Epithelial cell of esophagus (primary cell): ENCODE measurements at regions not wholly inside any gene's neighbourhood (a gene's known extent, or its start where the extent isn't known, plus 50 kb on each side); places are given as distances from the start of the nearest gene placed in this dataset.
"Not testable (repeated sequence)": the region's sequence is repeated elsewhere in the genome, so short reads cannot be mapped to it uniquely, and the experiment has no call there.

Source experiments
- DNase-seq: peaks from one replicate; pipeline ENCODE4 v3.0.0; 2010; ENCODE audit warnings: low read depth
- H3K4me3 ChIP-seq: 2 replicates; pipeline ENCODE4 v1.5.1; 2011; ENCODE audit warnings: mild to moderate bottlenecking, low read length, control low read depth
- TF ChIP-seq, protein P1 (sequence below): IDR thresholded peaks from 2 replicates; pipeline ENCODE4 v1.5.1; 2011; ENCODE audit warnings: low read depth, mild to moderate bottlenecking, low read length, control low read depth, inconsistent platforms; ENCODE audit not compliant: insufficient read depth; ENCODE audit errors: missing control alignments

DNA sequence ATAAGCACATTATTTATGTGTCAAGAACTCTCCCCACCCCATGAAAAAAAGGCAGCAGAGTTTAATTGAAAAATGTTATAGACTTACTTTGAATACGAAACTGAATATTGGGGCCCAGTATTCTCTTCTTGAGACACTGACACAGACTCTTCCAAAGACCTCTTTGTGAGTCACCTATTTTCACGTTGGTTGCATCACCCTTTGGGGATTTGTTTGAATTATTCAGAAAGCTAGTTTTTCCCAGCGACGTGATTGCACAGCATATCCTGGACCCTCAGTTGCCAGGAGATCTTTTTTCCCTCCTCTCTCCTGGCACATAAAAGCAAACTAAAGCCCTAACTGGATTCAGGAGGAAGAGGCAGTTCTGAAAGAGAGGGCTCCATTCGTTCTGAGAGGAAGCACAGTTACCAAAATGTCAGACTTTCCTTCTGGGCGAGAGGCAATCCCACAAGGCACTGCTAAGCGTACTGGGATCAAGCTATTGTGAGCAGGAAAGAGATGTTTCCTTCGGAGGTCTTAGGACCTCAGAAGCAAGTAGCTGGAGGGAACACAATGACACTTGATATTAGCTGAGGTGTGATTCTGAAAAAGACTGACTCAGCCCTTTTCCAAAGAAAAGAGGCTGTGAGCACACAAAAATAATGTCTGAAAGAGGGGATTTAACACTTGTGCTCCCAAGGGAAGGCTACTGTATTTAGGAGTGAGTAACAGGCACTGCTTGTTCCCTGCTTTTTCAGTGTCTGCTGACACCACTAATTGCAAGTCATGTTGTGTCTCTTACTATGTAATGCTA, 65.8 kb upstream of the CADPS start:
- no peak overlapping the region for H3K4me3 ChIP-seq
- DNase-seq: peak; percentile 36
- TF ChIP-seq, protein P1, sequence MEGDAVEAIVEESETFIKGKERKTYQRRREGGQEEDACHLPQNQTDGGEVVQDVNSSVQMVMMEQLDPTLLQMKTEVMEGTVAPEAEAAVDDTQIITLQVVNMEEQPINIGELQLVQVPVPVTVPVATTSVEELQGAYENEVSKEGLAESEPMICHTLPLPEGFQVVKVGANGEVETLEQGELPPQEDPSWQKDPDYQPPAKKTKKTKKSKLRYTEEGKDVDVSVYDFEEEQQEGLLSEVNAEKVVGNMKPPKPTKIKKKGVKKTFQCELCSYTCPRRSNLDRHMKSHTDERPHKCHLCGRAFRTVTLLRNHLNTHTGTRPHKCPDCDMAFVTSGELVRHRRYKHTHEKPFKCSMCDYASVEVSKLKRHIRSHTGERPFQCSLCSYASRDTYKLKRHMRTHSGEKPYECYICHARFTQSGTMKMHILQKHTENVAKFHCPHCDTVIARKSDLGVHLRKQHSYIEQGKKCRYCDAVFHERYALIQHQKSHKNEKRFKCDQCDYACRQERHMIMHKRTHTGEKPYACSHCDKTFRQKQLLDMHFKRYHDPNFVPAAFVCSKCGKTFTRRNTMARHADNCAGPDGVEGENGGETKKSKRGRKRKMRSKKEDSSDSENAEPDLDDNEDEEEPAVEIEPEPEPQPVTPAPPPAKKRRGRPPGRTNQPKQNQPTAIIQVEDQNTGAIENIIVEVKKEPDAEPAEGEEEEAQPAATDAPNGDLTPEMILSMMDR: no peak

DNA sequence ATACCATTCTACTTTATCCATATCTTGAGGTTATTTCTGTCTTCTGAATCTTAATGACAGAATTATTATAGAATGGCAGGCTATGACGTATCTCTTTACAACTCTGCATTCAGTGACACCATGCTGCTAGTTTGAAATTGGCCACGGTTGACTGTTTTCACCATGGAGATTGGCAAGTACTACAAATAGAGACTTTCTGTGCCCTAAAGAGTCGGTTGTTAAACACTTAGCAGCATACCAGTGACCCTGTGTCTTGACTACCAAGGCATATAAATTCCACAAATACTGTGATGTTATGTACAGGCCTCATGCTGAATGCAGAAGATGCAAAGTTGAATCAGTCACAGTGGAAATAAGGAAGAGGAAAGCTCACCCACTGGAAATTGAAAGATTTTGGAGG, 67.0 kb upstream of the CADPS start:
- H3K4me3 ChIP-seq: no peak overlapping the region
- TF ChIP-seq, protein P1: no peak
- no peak for DNase-seq

DNA sequence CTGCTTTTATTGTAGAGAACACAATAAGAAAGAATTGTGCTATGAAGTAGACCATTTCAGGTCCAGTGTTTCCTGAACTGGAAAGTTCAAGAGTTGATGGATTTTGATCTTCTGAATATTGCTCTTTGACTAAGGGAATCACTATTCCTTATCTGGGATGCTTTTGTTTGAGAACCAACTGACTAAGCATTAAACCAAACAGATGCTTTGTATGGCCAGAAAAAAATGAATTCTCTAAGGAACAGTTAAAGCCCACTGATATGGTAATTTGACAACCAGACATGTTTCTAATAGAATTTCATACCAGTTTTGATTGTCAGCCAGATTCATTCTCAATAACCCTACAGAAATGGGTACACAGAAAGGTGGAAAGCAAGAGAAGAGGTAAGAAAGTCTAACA, 67.5 kb upstream of the CADPS start:
- no peak overlapping the region for H3K4me3 ChIP-seq
- DNase-seq: no peak
- TF ChIP-seq, protein P1: no peak

DNA sequence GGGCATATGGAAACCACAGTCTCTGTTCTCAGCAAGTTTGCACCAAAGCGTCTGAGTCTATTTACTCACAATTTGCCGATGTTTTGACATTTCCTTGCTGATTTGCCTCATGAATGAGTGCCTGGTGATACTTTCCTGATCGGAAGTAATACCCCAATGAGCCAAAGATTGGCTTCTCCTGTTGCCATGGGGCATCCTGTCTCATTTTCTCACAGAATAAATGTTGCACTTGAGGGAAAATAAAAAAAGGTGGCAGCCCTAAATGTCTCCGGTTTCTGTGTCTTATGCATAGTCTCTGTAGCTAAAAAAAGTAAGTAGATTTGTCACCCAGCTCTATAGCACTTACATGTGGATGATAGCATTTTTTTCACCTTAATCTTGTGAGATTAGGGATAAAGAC, 73.7 kb upstream of the CADPS start:
- no peak overlapping the region for H3K4me3 ChIP-seq
- DNase-seq: no peak
- TF ChIP-seq, protein P1: no peak

DNA sequence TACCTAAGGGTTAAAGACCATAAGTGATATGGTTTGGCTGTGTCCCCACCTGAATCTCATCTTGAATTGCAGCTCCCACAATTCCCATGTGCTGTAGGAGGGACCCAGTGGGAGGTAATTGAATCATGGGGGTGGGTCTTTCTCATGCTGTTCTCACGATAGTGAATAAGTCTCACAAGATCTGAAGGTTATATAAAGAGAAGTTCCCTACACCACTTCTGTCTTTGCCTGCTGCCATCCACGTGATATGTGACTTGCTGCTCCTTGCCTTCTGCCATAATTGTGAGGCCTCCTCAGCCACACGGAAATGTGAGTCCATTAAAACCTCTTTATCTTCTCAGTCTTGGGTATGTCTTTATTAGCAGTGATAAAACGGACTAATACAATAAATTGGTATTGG, 75.0 kb upstream of the CADPS start:
- H3K4me3 ChIP-seq: no peak overlapping the region
- TF ChIP-seq, protein P1: no peak
- DNase-seq: no peak

DNA sequence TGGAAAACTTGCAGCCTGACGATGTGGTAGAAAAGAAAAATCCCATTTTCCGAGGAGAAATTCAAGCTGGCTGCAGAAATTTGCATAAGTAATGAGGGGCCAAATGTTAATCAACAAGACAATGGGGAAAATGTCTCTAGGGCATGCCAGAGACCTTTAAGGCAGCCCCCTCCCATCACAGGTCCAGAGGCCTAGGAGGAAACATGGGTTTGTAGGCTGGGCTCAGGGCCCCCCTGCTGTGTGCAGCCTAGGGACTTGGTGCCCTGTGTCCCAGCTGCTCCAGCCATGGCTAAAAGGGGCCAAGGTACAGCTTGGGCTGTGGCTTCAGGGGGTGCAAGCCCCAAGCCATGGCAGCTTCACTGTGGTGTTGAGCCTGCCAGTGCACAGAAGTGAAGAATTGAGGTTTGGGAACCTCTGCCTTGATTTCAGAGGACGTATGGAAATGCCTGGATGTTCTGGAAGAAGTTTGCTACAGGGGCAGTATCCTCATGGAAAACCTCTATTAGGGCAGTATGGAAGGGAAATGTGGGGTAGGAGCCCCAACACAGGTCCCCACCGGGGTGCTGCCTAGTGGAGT, 75.9 kb upstream of the CADPS start:
- H3K4me3 ChIP-seq: no peak overlapping the region
- DNase-seq: no peak
- TF ChIP-seq, protein P1: no peak

DNA sequence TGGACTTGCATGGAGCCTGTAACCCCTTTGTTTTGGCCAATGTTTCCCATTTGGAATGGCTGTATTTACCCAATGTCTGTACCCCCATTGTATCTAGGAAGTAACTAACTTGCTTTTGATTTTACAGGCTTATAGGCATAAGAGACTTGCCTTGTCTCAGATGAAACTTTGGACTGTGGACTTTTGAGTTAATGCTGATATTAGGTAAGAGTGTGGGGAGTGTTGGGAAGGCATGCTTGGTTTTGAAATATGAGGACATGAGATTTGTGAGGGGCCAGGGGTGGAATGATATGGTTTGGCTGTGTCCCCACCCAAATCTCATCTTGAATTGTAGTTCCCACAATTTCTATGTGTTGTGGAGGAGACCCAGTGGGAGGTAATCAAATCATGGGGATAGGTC, 76.7 kb upstream of the CADPS start:
- H3K4me3 ChIP-seq, DNase-seq: not testable (repeated sequence)
